ELR (cell line): ENCODE measurements at regions not wholly inside any gene's neighbourhood (a gene's known extent, or its start where the extent isn't known, plus 50 kb on each side); places are given as distances from the start of the nearest gene placed in this dataset.
"Not testable (repeated sequence)": the region's sequence is repeated elsewhere in the genome, so short reads cannot be mapped to it uniquely, and the experiment has no call there.

Experiments
- DNase-seq: peaks from one replicate; pipeline ENCODE4 v3.0.0-alpha.2; 2015; ENCODE audit warnings: low read depth

- DNase-seq: not testable (repeated sequence)
Measured at GRCh38 chr11:33971530-33971929, 79.7 kb upstream of the LMO2 start.

- DNase-seq: peak; percentile 71
Measured at GRCh38 chr11:33970984-33971466, 79.1 kb upstream of the LMO2 start.

- DNase-seq: no peak
Measured at GRCh38 chr11:33967451-33967850, 75.6 kb upstream of the LMO2 start.

- DNase-seq: no peak
Measured at GRCh38 chr11:33965032-33965431, 73.2 kb upstream of the LMO2 start.

- DNase-seq: no peak
Measured at GRCh38 chr11:33959855-33960400, 68.1 kb upstream of the LMO2 start.

- no peak for DNase-seq
Measured at GRCh38 chr11:33957304-33957917, 65.5 kb upstream of the LMO2 start.

- no peak for DNase-seq
Measured at GRCh38 chr11:33956611-33957010, 64.7 kb upstream of the LMO2 start.

- DNase-seq: no peak
Measured at GRCh38 chr11:33953289-33953688, 61.4 kb upstream of the LMO2 start.

GRCh38 chr11:33952805-33953204 is 60.9 kb upstream of the LMO2 start:
- DNase-seq: no peak

GRCh38 chr11:33949252-33949913 is 57.5 kb upstream of the LMO2 start:
- DNase-seq: no peak

- DNase-seq: no peak
Measured at GRCh38 chr11:33948494-33948893, 56.6 kb upstream of the LMO2 start.

- not testable (repeated sequence) for DNase-seq
Measured at GRCh38 chr11:33947918-33948317, 56.0 kb upstream of the LMO2 start.

- no peak for DNase-seq
Measured at GRCh38 chr11:33946930-33947329, 55.1 kb upstream of the LMO2 start.

GRCh38 chr11:33945481-33946268 is 53.8 kb upstream of the LMO2 start:
- DNase-seq: no peak

- no peak for DNase-seq
Measured at GRCh38 chr11:33944693-33945424, 53.0 kb upstream of the LMO2 start.

- DNase-seq: no peak
Measured at GRCh38 chr11:33944345-33944692, 52.4 kb upstream of the LMO2 start.

- peak; percentile 58 for DNase-seq
Measured at GRCh38 chr11:33942954-33943353, 51.1 kb upstream of the LMO2 start.

GRCh38 chr11:33941637-33942160 is 49.8 kb upstream of the LMO2 start:
- peak; percentile 47 for DNase-seq
